ENCODE measurements at regions not wholly inside any gene's neighbourhood (a gene's known extent, or its start where the extent isn't known, plus 50 kb on each side); places are given as distances from the start of the nearest gene placed in this dataset.
"Not testable (repeated sequence)": the region's sequence is repeated elsewhere in the genome, so short reads cannot be mapped to it uniquely, and the experiment has no call there.

DNA sequence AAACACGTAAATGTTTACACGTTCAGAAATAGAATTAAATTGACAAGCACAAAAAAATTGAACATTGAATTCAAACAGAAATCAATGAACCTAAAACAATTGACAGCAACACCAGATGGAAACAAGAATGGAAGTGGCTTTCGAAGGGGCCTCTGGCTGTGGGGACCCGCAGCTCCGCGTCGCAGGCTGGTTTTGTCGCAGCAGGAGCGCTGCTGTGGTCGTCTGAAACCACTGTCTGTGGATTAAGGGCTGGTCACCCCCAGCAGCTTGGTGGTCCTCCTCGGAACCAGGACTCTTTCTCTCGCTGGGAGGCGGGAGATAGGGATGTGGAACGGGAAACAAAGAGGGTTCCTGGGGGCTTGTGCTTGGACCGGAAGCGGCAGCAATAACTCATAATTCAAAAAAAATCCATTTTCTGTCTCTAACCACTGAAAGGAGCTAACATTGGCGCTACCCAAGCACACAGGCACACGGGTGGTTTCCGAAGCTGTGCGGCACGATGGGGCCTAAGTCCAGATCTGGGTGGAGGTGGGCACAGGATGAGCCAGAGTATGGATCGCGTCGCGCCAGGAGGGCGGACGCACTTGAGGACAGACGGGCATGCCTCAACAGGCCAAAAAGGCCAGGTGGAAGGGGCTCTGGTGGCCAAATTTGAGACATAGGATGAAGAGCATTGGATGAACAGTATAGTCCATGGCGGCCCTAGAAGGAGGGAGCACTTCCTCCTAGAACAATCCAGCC is 346.0 kb downstream of the CNTNAP3B start:
- TF ChIP-seq, protein P1, sequence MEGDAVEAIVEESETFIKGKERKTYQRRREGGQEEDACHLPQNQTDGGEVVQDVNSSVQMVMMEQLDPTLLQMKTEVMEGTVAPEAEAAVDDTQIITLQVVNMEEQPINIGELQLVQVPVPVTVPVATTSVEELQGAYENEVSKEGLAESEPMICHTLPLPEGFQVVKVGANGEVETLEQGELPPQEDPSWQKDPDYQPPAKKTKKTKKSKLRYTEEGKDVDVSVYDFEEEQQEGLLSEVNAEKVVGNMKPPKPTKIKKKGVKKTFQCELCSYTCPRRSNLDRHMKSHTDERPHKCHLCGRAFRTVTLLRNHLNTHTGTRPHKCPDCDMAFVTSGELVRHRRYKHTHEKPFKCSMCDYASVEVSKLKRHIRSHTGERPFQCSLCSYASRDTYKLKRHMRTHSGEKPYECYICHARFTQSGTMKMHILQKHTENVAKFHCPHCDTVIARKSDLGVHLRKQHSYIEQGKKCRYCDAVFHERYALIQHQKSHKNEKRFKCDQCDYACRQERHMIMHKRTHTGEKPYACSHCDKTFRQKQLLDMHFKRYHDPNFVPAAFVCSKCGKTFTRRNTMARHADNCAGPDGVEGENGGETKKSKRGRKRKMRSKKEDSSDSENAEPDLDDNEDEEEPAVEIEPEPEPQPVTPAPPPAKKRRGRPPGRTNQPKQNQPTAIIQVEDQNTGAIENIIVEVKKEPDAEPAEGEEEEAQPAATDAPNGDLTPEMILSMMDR (tag by site-specific recombination; IDR thresholded peaks at IDR 0.05) = not testable (repeated sequence)
- TF ChIP-seq ZBTB7A (tag by site-specific recombination; IDR thresholded peaks at IDR 0.05; ENCODE audit: low read depth); ZNF157 (tag by site-specific recombination; IDR thresholded peaks at IDR 0.05); ZNF501 (tag by site-specific recombination; IDR thresholded peaks at IDR 0.05); ZNF302 (tag by site-specific recombination; IDR thresholded peaks at IDR 0.05; ENCODE audit: low read depth); ZNF549 (tag by site-specific recombination; IDR thresholded peaks at IDR 0.05); YY1 (tag by site-specific recombination; IDR thresholded peaks at IDR 0.05); ZNF510 (tag by site-specific recombination; IDR thresholded peaks at IDR 0.05; ENCODE audit: insufficient replicate concordance): not testable (repeated sequence)
- TF ChIP-seq, protein P2, sequence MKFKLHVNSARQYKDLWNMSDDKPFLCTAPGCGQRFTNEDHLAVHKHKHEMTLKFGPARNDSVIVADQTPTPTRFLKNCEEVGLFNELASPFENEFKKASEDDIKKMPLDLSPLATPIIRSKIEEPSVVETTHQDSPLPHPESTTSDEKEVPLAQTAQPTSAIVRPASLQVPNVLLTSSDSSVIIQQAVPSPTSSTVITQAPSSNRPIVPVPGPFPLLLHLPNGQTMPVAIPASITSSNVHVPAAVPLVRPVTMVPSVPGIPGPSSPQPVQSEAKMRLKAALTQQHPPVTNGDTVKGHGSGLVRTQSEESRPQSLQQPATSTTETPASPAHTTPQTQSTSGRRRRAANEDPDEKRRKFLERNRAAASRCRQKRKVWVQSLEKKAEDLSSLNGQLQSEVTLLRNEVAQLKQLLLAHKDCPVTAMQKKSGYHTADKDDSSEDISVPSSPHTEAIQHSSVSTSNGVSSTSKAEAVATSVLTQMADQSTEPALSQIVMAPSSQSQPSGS (tag by site-specific recombination; IDR thresholded peaks at IDR 0.05; ENCODE audit: low read depth) = not testable (repeated sequence)
